DND-41 (cell line): ENCODE measurements at regions not wholly inside any gene's neighbourhood (a gene's known extent, or its start where the extent isn't known, plus 50 kb on each side); places are given as distances from the start of the nearest gene placed in this dataset.

Experiments used
- ATAC-seq: fragments of 200-7000 bp; cut with Tn5 transposase; 3 replicates; pipeline ENCODE4 v1.9.1; 2021; ENCODE audit warnings: low read depth; ENCODE audit not compliant: insufficient read depth
- DNase-seq: peaks from one replicate; pipeline ENCODE4 v3.0.0-alpha.2; 2020
- H2AFZ ChIP-seq: 2 replicates; pipeline ENCODE4 v1.6.0; 2012; ENCODE audit warnings: low read depth, low read length
- H3K27ac ChIP-seq: 2 replicates; pipeline ENCODE4 v1.5.1; 2012; ENCODE audit warnings: low read length, inconsistent platforms
- H3K27me3 ChIP-seq: fragments of 200-600 bp; sonication (generic); 2 replicates; pipeline ENCODE4 v1.6.0; 2012; ENCODE audit warnings: low read length, mild to moderate bottlenecking, inconsistent platforms; ENCODE audit not compliant: insufficient read depth, poor library complexity
- H3K36me3 ChIP-seq: 2 replicates; pipeline ENCODE4 v1.5.1; 2012; ENCODE audit warnings: low read length, inconsistent platforms; ENCODE audit not compliant: insufficient read depth
- H3K4me1 ChIP-seq: 2 replicates; pipeline ENCODE4 v1.5.1; 2012; ENCODE audit warnings: mild to moderate bottlenecking, low read length; ENCODE audit not compliant: insufficient read depth
- H3K4me2 ChIP-seq: 2 replicates; pipeline ENCODE4 v1.6.0; 2012; ENCODE audit warnings: mild to moderate bottlenecking, moderate library complexity, low read length, inconsistent platforms; ENCODE audit not compliant: insufficient read depth
- H3K4me3 ChIP-seq, 2 experiments: fragments of 200-600 bp in 1 of 2; shearing (Covaris generic) in 1 of 2; 2 replicates each; pipeline ENCODE4 v1.5.1; 2012 to 2016; ENCODE audit warnings: inconsistent platforms in 2 of 2, low read length in 2 of 2, mild to moderate bottlenecking in 2 of 2, low read depth in 1 of 2, moderate library complexity in 1 of 2
- H3K79me2 ChIP-seq: 2 replicates; pipeline ENCODE4 v1.6.0; 2012; ENCODE audit warnings: low read length, inconsistent platforms; ENCODE audit not compliant: insufficient read depth
- H3K9ac ChIP-seq: 2 replicates; pipeline ENCODE4 v1.6.0; 2012; ENCODE audit warnings: low read depth, mild to moderate bottlenecking, inconsistent platforms, low read length, moderate library complexity
- H3K9me3 ChIP-seq: 2 replicates; pipeline ENCODE4 v1.5.1; 2012; ENCODE audit warnings: low read length, moderate library complexity, mild to moderate bottlenecking, inconsistent platforms; ENCODE audit not compliant: insufficient read depth, severe bottlenecking
- H4K20me1 ChIP-seq: 2 replicates; pipeline ENCODE4 v1.6.0; 2012; ENCODE audit warnings: low read length; ENCODE audit not compliant: insufficient read depth
- CTCF ChIP-seq: IDR thresholded peaks from 2 replicates; pipeline ENCODE4 v1.5.1; 2012; ENCODE audit warnings: borderline replicate concordance, low read length, moderate library complexity, mild to moderate bottlenecking; ENCODE audit not compliant: poor library complexity, severe bottlenecking; ENCODE audit errors: extremely low read depth
- EZH2 ChIP-seq: IDR thresholded peaks from 3 replicates; pipeline ENCODE4 v1.6.1; 2012; ENCODE audit warnings: borderline replicate concordance, low read depth, mild to moderate bottlenecking, moderate library complexity, low read length, inconsistent platforms; ENCODE audit not compliant: severe bottlenecking

GRCh38 chr6:93621442-93621841 is 202.1 kb upstream of the EPHA7 start:
- H2AFZ ChIP-seq, result no peak overlapping the region
- no peaks in the 10 kb centered on the region for H4K20me1 ChIP-seq
- no peaks in the 10 kb centered on the region for H3K79me2 ChIP-seq
- H3K4me3 ChIP-seq, result no peak overlapping the region
- no peak for ATAC-seq
- DNase-seq, result no peak
- no peak overlapping the region for H3K9ac ChIP-seq
- H3K27me3 ChIP-seq, result no peaks in the 10 kb centered on the region
- no peaks in the 10 kb centered on the region for H3K36me3 ChIP-seq
- no peak for TF ChIP-seq EZH2
- no peak for TF ChIP-seq CTCF
- no peaks in the 10 kb centered on the region for H3K9me3 ChIP-seq
- H3K27ac ChIP-seq, result no peak overlapping the region
- H3K4me1 ChIP-seq, result no peaks in the 10 kb centered on the region
- no peak overlapping the region for H3K4me2 ChIP-seq

GRCh38 chr6:93604951-93605350 is 185.6 kb upstream of the EPHA7 start:
- Histone ChIP-seq H3K9me3 (no peaks in the 10 kb centered on the region), H3K79me2 (no peaks in the 10 kb centered on the region), H3K4me2 (no peak overlapping the region), H3K4me3 (no peak overlapping the region), H3K27ac (no peak overlapping the region), H2AFZ (no peak overlapping the region), H3K9ac (no peak overlapping the region), H4K20me1 (no peaks in the 10 kb centered on the region), H3K36me3 (no peaks in the 10 kb centered on the region), H3K4me1 (no peaks in the 10 kb centered on the region), H3K27me3 (no peaks in the 10 kb centered on the region)
- ATAC-seq (no peak), DNase-seq (no peak)
- TF ChIP-seq EZH2, result no peak
- TF ChIP-seq CTCF, result no peak

- ATAC-seq (no peak), DNase-seq (no peak)
- H3K27ac ChIP-seq, result no peak overlapping the region
- TF ChIP-seq CTCF (no peak), EZH2 (no peak)
- H3K36me3 ChIP-seq, result no peaks in the 10 kb centered on the region
- no peak overlapping the region for H3K4me2 ChIP-seq
- H3K4me3 ChIP-seq, result no peak overlapping the region
- no peak overlapping the region for H2AFZ ChIP-seq
- H3K9ac ChIP-seq, result no peak overlapping the region
- no peaks in the 10 kb centered on the region for H3K79me2 ChIP-seq
- H3K27me3 ChIP-seq, result no peaks in the 10 kb centered on the region
- H3K4me1 ChIP-seq, result no peaks in the 10 kb centered on the region
- no peaks in the 10 kb centered on the region for H4K20me1 ChIP-seq
- H3K9me3 ChIP-seq, result no peaks in the 10 kb centered on the region
These were observed 173.1 kb upstream of the EPHA7 start for GRCh38 chr6:93592417-93592816.

- no peaks in the 10 kb centered on the region for H4K20me1 ChIP-seq
- ATAC-seq (no peak), DNase-seq (no peak)
- H3K27me3 ChIP-seq, result no peaks in the 10 kb centered on the region
- H3K4me3 ChIP-seq, result no peak overlapping the region
- no peaks in the 10 kb centered on the region for H3K36me3 ChIP-seq
- TF ChIP-seq CTCF, result no peak
- no peak for TF ChIP-seq EZH2
- H3K79me2 ChIP-seq, result no peaks in the 10 kb centered on the region
- no peak overlapping the region for H3K27ac ChIP-seq
- H3K4me2 ChIP-seq, result no peak overlapping the region
- no peaks in the 10 kb centered on the region for H3K4me1 ChIP-seq
- H3K9me3 ChIP-seq, result no peaks in the 10 kb centered on the region
- no peak overlapping the region for H3K9ac ChIP-seq
- no peak overlapping the region for H2AFZ ChIP-seq
These were observed 166.9 kb upstream of the EPHA7 start for GRCh38 chr6:93586306-93586705.
